ENCODE measurements at regions not wholly inside any gene's neighbourhood (a gene's known extent, or its start where the extent isn't known, plus 50 kb on each side); places are given as distances from the start of the nearest gene placed in this dataset.

GRCh38 chrX:79300856-79301255, 66.3 kb downstream of the ITM2A start:
- DNase-seq (ENCODE audit: low spot score) = no peak
- TF ChIP-seq CTCF (IDR thresholded peaks at IDR 0.05; ENCODE audit: borderline replicate concordance, control extremely low read depth, extremely low read depth, insufficient read depth, missing control alignments) = no peak
- in situ Hi-C loops (cut with MboI; ENCODE audit: low sequenced_read_pairs, unreplicated experiment) = no loop called here

DNA sequence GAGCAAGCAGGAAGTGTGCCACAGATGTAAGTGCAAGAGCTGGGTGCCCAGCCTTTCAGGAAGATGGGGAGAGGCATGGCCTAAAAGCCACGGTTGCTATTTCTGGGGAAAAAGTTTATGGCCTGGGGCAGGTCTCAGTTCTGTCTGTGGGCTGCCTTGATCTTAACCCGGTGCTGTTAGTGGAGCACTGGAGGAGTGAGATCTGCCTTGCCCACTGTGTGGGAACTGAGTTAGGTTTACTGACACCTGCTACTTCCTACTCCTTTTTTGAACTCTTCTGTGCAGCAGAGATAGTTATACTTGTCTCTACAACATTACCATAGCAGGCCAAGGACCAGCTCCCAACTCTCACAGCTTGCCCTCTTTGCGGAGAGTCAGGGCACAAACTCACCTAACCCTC, 76.5 kb downstream of the ITM2A start:
- in situ Hi-C loops (cut with MboI; ENCODE audit: low sequenced_read_pairs, unreplicated experiment) = no loop called here
- no peak for DNase-seq (ENCODE audit: low spot score)
- no peak for TF ChIP-seq CTCF (IDR thresholded peaks at IDR 0.05; ENCODE audit: borderline replicate concordance, control extremely low read depth, extremely low read depth, insufficient read depth, missing control alignments)

DNA sequence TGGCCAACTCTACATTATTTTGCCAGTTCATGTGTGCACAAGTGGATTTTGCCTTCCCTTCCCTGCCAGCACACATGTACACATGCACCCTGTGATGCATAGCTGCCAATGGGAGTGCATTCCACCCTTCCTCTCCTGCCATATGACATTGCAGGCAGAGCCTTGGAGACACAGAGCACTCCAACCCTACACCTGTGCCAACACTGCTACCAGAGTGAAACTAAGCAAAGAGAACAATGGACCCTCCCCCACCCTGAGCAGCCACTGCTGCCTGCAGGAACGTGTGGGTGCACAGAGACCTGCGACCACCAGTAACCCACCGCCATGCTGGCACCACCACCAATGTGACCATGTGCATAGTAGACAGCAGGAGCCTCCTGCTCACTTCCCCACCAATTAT, 78.4 kb downstream of the ITM2A start:
- no peak for TF ChIP-seq CTCF (IDR thresholded peaks at IDR 0.05; ENCODE audit: borderline replicate concordance, control extremely low read depth, extremely low read depth, insufficient read depth, missing control alignments)
- in situ Hi-C loops (cut with MboI; ENCODE audit: low sequenced_read_pairs, unreplicated experiment) = no loop called here
- no peak for DNase-seq (ENCODE audit: low spot score)

- in situ Hi-C loops (cut with MboI; ENCODE audit: low sequenced_read_pairs, unreplicated experiment) = no loop called here
- no peak for TF ChIP-seq CTCF (IDR thresholded peaks at IDR 0.05; ENCODE audit: borderline replicate concordance, control extremely low read depth, extremely low read depth, insufficient read depth, missing control alignments)
Observed at GRCh38 chrX:79287724-79288123, 79.4 kb downstream of the ITM2A start.

GRCh38 chrX:79281775-79282174, 85.4 kb downstream of the ITM2A start:
- in situ Hi-C loops (cut with MboI; ENCODE audit: low sequenced_read_pairs, unreplicated experiment) = no loop called here
- no peak for TF ChIP-seq CTCF (IDR thresholded peaks at IDR 0.05; ENCODE audit: borderline replicate concordance, control extremely low read depth, extremely low read depth, insufficient read depth, missing control alignments)
- DNase-seq (ENCODE audit: low spot score) = no peak

More at GRCh38 chrX:79287724-79288123, 79.4 kb downstream of the ITM2A start:
- DNase-seq (ENCODE audit: low spot score) = no peak

GRCh38 chrX:79270401-79270800, 96.7 kb downstream of the ITM2A start:
- TF ChIP-seq CTCF (IDR thresholded peaks at IDR 0.05; ENCODE audit: borderline replicate concordance, control extremely low read depth, extremely low read depth, insufficient read depth, missing control alignments) = peak; percentile 67

GRCh38 chrX:79268788-79269187, 98.3 kb downstream of the ITM2A start:
- in situ Hi-C loops (cut with MboI; ENCODE audit: low sequenced_read_pairs, unreplicated experiment) = loop anchor here (10.0 to 25.0 kb wide), 3 partner anchors 104 to 306 kb away; no protein-coding TSS in a partner anchor
- no peak for DNase-seq (ENCODE audit: low spot score)
- no peak for TF ChIP-seq CTCF (IDR thresholded peaks at IDR 0.05; ENCODE audit: borderline replicate concordance, control extremely low read depth, extremely low read depth, insufficient read depth, missing control alignments)

More at GRCh38 chrX:79270401-79270800, 96.7 kb downstream of the ITM2A start:
- in situ Hi-C loops (cut with MboI; ENCODE audit: low sequenced_read_pairs, unreplicated experiment) = loop anchor here (25.0 kb wide), 1 partner anchor 308 kb away; no protein-coding TSS in a partner anchor
- DNase-seq (ENCODE audit: low spot score) = peak; percentile 21
